ENCODE measurements at regions not wholly inside any gene's neighbourhood (a gene's known extent, or its start where the extent isn't known, plus 50 kb on each side); places are given as distances from the start of the nearest gene placed in this dataset.
A peak's percentile ranks its signal among the peaks of the same experiment; 100 is the strongest.

DNA sequence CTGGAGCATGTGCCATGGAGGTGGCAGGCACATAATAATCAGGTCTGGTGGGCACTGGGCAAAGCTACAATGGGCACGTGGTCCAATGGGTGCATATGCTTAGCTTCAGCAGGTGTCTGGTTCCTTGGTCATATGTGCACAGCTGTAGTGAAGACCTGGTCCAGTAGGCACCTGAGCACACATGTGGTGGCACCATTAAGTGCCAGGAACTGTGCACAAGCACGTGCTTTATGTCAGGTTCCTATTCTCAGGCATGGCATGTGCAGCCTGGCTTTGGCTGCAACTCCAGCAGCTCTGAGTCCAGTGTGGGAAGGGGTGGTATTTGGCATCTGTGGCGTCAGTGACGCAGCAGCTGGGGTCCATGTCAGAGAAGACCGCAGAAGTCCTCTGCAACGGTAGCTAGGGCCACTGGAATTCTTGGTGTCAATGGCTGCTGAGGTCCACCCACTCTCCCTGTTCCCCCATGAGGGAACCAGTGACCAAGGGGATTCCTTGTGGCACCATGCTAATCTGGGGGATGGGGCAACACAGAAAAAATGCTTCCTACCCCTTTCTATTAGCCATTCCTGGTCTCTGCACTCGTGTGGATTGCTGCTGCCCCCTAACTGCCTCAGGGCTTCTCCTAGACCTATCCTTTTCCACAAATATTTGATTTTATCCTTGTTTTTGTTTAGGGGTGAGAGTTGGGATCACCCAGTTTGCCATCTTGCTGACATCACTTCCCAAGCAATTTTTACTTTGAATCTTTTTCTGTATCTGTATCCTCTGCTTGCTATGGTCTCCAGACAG lies 262.9 kb upstream of the MAP2 start:
- no peak for TF ChIP-seq CHD2 (IDR thresholded peaks at IDR 0.05; ENCODE audit: low read length)
- TF ChIP-seq POLR2A (IDR thresholded peaks at IDR 0.05; ENCODE audit: control extremely low read depth in 1 of 2, low read depth in 2 of 2, low read length in 2 of 2), result no peak
- no peak for TF ChIP-seq POLR2AphosphoS5 (IDR thresholded peaks at IDR 0.05; ENCODE audit: low read depth, low read length)
- TF ChIP-seq, protein P1, sequence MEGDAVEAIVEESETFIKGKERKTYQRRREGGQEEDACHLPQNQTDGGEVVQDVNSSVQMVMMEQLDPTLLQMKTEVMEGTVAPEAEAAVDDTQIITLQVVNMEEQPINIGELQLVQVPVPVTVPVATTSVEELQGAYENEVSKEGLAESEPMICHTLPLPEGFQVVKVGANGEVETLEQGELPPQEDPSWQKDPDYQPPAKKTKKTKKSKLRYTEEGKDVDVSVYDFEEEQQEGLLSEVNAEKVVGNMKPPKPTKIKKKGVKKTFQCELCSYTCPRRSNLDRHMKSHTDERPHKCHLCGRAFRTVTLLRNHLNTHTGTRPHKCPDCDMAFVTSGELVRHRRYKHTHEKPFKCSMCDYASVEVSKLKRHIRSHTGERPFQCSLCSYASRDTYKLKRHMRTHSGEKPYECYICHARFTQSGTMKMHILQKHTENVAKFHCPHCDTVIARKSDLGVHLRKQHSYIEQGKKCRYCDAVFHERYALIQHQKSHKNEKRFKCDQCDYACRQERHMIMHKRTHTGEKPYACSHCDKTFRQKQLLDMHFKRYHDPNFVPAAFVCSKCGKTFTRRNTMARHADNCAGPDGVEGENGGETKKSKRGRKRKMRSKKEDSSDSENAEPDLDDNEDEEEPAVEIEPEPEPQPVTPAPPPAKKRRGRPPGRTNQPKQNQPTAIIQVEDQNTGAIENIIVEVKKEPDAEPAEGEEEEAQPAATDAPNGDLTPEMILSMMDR (IDR thresholded peaks at IDR 0.05; ENCODE audit: control extremely low read depth in 1 of 3, insufficient read depth in 1 of 3, low read depth in 1 of 3, low read length in 3 of 3), result peak in 1 of 3 experiments; percentile 16; a peak in 1 of 4 replicates
- no peak for TF ChIP-seq USF2 (IDR thresholded peaks at IDR 0.05; ENCODE audit: low read length)
